CD4-positive, alpha-beta T cell (primary cell): ENCODE measurements at regions not wholly inside any gene's neighbourhood (a gene's known extent, or its start where the extent isn't known, plus 50 kb on each side); places are given as distances from the start of the nearest gene placed in this dataset.

Source experiments
- ATAC-seq: fragments of 200-7000 bp; cut with Tn5 transposase; one replicate; pipeline ENCODE4 v1.10.0; 2022; ENCODE audit warnings: mild to moderate bottlenecking; ENCODE audit not compliant: poor library complexity
- CTCF ChIA-PET: fragments of 350-600 bp; sonication (Branson Sonifier 250); formaldehyde crosslinking; loops from one replicate; lab custom pipeline; 2021; ENCODE audit warnings: antibody characterized with exemption, inconsistent platforms; lab: Charles Lee
- POLR2A ChIA-PET: fragments of 350-600 bp; sonication (Branson Sonifier 250); formaldehyde crosslinking; loops from one replicate; lab custom pipeline; 2021; ENCODE audit warnings: antibody characterized with exemption, inconsistent platforms; lab: Charles Lee
- DNase-seq, 14 experiments: peaks; one replicate each; pipeline ENCODE4 v3.0.0-alpha.2; 2013 to 2020; ENCODE audit warnings: mixed read lengths in 2 of 14
- H3K27ac ChIP-seq, 2 donors: one replicate each; pipeline versions ENCODE4 v1.5.1 to v1.7.0; 2013; ENCODE audit warnings: low read length in 2 of 2, low read depth in 1 of 2, mild to moderate bottlenecking in 1 of 2
- H3K27me3 ChIP-seq, 2 experiments: 1 replicate in 1 of 2; 2 replicates in 1 of 2; pipeline versions ENCODE4 v1.6.1 to v1.7.0; 2013; ENCODE audit warnings: low read length in 2 of 2, control low read depth in 1 of 2, mild to moderate bottlenecking in 1 of 2, moderate library complexity in 1 of 2; ENCODE audit not compliant: insufficient read depth in 2 of 2, control insufficient read depth in 1 of 2
- H3K36me3 ChIP-seq: one replicate; pipeline ENCODE4 v1.6.1; 2013; ENCODE audit warnings: low read length, control low read depth; ENCODE audit not compliant: insufficient read depth
- H3K4me1 ChIP-seq: one replicate; pipeline ENCODE4 v1.6.1; 2013; ENCODE audit warnings: low read length, control low read depth; ENCODE audit not compliant: insufficient read depth
- H3K4me3 ChIP-seq: one replicate; pipeline ENCODE4 v1.5.1; 2013; ENCODE audit warnings: mild to moderate bottlenecking, low read length, moderate library complexity
- H3K9me3 ChIP-seq, 2 experiments: 1 replicate in 1 of 2; 2 replicates in 1 of 2; pipeline versions ENCODE4 v1.6.1 to v1.7.0; 2013; ENCODE audit warnings: low read length in 2 of 2, mild to moderate bottlenecking in 2 of 2, control low read depth in 1 of 2, moderate library complexity in 1 of 2; ENCODE audit not compliant: control insufficient read depth in 1 of 2, insufficient read depth in 1 of 2
- H3K27ac Mint-ChIP-seq: one replicate; pipeline ENCODE4 v1.8.0; 2020; ENCODE audit warnings: mixed read lengths
- H3K27me3 Mint-ChIP-seq: one replicate; pipeline ENCODE4 v1.8.0; 2021; ENCODE audit warnings: mixed read lengths
- H3K36me3 Mint-ChIP-seq: one replicate; pipeline ENCODE4 v1.8.0; 2021; ENCODE audit warnings: low read depth, mixed read lengths
- H3K4me1 Mint-ChIP-seq: one replicate; pipeline ENCODE4 v1.8.0; 2021; ENCODE audit warnings: low read depth, mixed read lengths
- H3K4me3 Mint-ChIP-seq: one replicate; pipeline ENCODE4 v1.8.0; 2020; ENCODE audit warnings: mild to moderate bottlenecking, mixed read lengths
- H3K9me3 Mint-ChIP-seq: one replicate; pipeline ENCODE4 v1.8.0; 2020; ENCODE audit warnings: mixed read lengths
- intact Hi-C, 2 experiments: fragments of 100-400 bp; cut with DNase I in 1 of 2; cut with micrococcal nuclease in 1 of 2; formaldehyde crosslinking; loops; one replicate each; pipeline versions ENCODE4 v1.15.1 to v1.9.0; 2023 to 2025; cut with DNase I, micrococcal nuclease
- TF ChIP-seq, protein P1 (sequence below): fragments of 200-600 bp; IDR thresholded peaks from one replicate; pipeline ENCODE4 v1.8.0; 2022; ENCODE audit warnings: antibody characterized with exemption, mild to moderate bottlenecking

GRCh38 chr5:57416278-57416994, 66.2 kb downstream of the ACTBL2 start:
- Mint-ChIP-seq H3K36me3 (no peaks in the 10 kb centered on the region), H3K27me3 (no peaks in the 10 kb centered on the region), H3K9me3 (no peaks in the 10 kb centered on the region), H3K27ac (no peak overlapping the region), H3K4me3 (no peak overlapping the region), H3K4me1 (no peaks in the 10 kb centered on the region)
- TF ChIP-seq, protein P1, sequence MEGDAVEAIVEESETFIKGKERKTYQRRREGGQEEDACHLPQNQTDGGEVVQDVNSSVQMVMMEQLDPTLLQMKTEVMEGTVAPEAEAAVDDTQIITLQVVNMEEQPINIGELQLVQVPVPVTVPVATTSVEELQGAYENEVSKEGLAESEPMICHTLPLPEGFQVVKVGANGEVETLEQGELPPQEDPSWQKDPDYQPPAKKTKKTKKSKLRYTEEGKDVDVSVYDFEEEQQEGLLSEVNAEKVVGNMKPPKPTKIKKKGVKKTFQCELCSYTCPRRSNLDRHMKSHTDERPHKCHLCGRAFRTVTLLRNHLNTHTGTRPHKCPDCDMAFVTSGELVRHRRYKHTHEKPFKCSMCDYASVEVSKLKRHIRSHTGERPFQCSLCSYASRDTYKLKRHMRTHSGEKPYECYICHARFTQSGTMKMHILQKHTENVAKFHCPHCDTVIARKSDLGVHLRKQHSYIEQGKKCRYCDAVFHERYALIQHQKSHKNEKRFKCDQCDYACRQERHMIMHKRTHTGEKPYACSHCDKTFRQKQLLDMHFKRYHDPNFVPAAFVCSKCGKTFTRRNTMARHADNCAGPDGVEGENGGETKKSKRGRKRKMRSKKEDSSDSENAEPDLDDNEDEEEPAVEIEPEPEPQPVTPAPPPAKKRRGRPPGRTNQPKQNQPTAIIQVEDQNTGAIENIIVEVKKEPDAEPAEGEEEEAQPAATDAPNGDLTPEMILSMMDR, result no peak
- Histone ChIP-seq H3K4me3 (no peak overlapping the region), H3K27ac (no peak overlapping the region), H3K4me1 (no peaks in the 10 kb centered on the region), H3K9me3 (no peaks in the 10 kb centered on the region), H3K36me3 (no peaks in the 10 kb centered on the region), H3K27me3 (no peaks in the 10 kb centered on the region)
- ChIA-PET CTCF (no interaction called here), POLR2A (no interaction called here)
- intact Hi-C loops, result loop anchor here in 1 of 2 experiments (10.0 kb wide), 1 partner anchor 1048 kb away; the partner anchor contains the start of gene PLK2
- ATAC-seq, result no peak
- no peak for DNase-seq

- Mint-ChIP-seq H3K27ac (no peak overlapping the region), H3K36me3 (no peaks in the 10 kb centered on the region), H3K4me3 (no peak overlapping the region), H3K4me1 (no peaks in the 10 kb centered on the region), H3K27me3 (no peaks in the 10 kb centered on the region), H3K9me3 (no peaks in the 10 kb centered on the region)
- Histone ChIP-seq H3K27me3 (no peaks in the 10 kb centered on the region), H3K9me3 (no peaks in the 10 kb centered on the region), H3K36me3 (no peaks in the 10 kb centered on the region), H3K4me3 (no peak overlapping the region), H3K27ac (no peak overlapping the region), H3K4me1 (no peaks in the 10 kb centered on the region)
- POLR2A ChIA-PET, result no interaction called here
- CTCF ChIA-PET, result no interaction called here
- ATAC-seq (no peak), DNase-seq (no peak)
- TF ChIP-seq, protein P1, result no peak
- intact Hi-C loops, result loop anchor here in 1 of 2 experiments (10.0 kb wide), 1 partner anchor 1050 kb away; the partner anchor contains the start of gene PLK2
Measured at GRCh38 chr5:57414857-57415256, 67.8 kb downstream of the ACTBL2 start.

GRCh38 chr5:57414191-57414590, 68.4 kb downstream of the ACTBL2 start:
- Mint-ChIP-seq H3K9me3 (no peaks in the 10 kb centered on the region), H3K27me3 (no peaks in the 10 kb centered on the region), H3K4me1 (no peaks in the 10 kb centered on the region), H3K27ac (no peak overlapping the region), H3K4me3 (no peak overlapping the region), H3K36me3 (no peaks in the 10 kb centered on the region)
- Histone ChIP-seq H3K4me3 (no peak overlapping the region), H3K27ac (no peak overlapping the region), H3K4me1 (no peaks in the 10 kb centered on the region), H3K9me3 (no peaks in the 10 kb centered on the region), H3K36me3 (no peaks in the 10 kb centered on the region), H3K27me3 (no peaks in the 10 kb centered on the region)
- no peak for ATAC-seq
- no peak for DNase-seq
- POLR2A ChIA-PET, result no interaction called here
- intact Hi-C loops, result loop anchor here in 1 of 2 experiments (10.0 kb wide), 1 partner anchor 1051 kb away; the partner anchor contains the start of gene PLK2
- TF ChIP-seq, protein P1, result no peak
- CTCF ChIA-PET, result no interaction called here
